IMR-90 (cell line): ENCODE measurements at regions not wholly inside any gene's neighbourhood (a gene's known extent, or its start where the extent isn't known, plus 50 kb on each side); places are given as distances from the start of the nearest gene placed in this dataset.

Experiments used
- ATAC-seq: fragments of 200-7000 bp; cut with Tn5 transposase; 2 replicates; pipeline ENCODE4 v1.9.1; 2020; ENCODE audit warnings: low read depth, mild to moderate bottlenecking, moderate library complexity
- BruUV-seq: library from RNA; stranded (reverse); fragments of 400-500 nt; replicated peaks from 2 replicates; lab custom pipeline; 2021; lab: Mats Ljungman, UMichigan
- CTCF ChIA-PET: fragments of 300-600 bp; formaldehyde crosslinking; extraction: SDS; loops from one replicate; lab custom pipeline; 2021; ENCODE audit warnings: antibody characterized with exemption; lab: Yijun Ruan, JAX
- POLR2A ChIA-PET: fragments of 300-600 bp; sonication (Branson Sonifier 250); formaldehyde crosslinking; loops from one replicate; lab custom pipeline; 2022; ENCODE audit warnings: antibody characterized with exemption; ENCODE audit not compliant: unreplicated experiment; lab: Charles Lee
- DNase-seq: peaks from one replicate; pipeline ENCODE4 v3.0.0; 2013
- H2AFZ ChIP-seq: replicated peaks from 2 replicates; pipeline ENCODE3; 2013; ENCODE audit warnings: low read length, mild to moderate bottlenecking; ENCODE audit not compliant: poor library complexity
- H2AK5ac ChIP-seq: 2 replicates; pipeline ENCODE4 v1.6.1; 2013; ENCODE audit warnings: low read depth, low read length, inconsistent platforms
- H2AK9ac ChIP-seq: replicated peaks from 2 replicates; pipeline ENCODE3; 2013; ENCODE audit warnings: mild to moderate bottlenecking, low read depth, low read length, moderate library complexity; ENCODE audit not compliant: poor library complexity
- H2BK120ac ChIP-seq: 2 replicates; pipeline ENCODE4 v1.6.1; 2013; ENCODE audit warnings: low read depth, low read length, inconsistent platforms
- H2BK15ac ChIP-seq: 3 replicates; pipeline ENCODE4 v1.6.1; 2013; ENCODE audit warnings: low read depth, low read length, inconsistent platforms
- H2BK20ac ChIP-seq: 2 replicates; pipeline ENCODE4 v1.6.1; 2013; ENCODE audit warnings: low read depth, mild to moderate bottlenecking, inconsistent platforms, low read length, moderate library complexity
- H2BK5ac ChIP-seq: 2 replicates; pipeline ENCODE4 v1.6.1; 2013; ENCODE audit warnings: mild to moderate bottlenecking, low read depth, low read length, inconsistent platforms; ENCODE audit not compliant: poor library complexity, severe bottlenecking
- H3K14ac ChIP-seq: replicated peaks from 2 replicates; pipeline ENCODE4 v1.6.1; 2013; ENCODE audit warnings: low read depth, low read length, inconsistent platforms
- H3K18ac ChIP-seq: 2 replicates; pipeline ENCODE4 v1.6.1; 2013; ENCODE audit warnings: low read depth, low read length, control low read depth
- H3K23ac ChIP-seq: 2 replicates; pipeline ENCODE4 v1.6.1; 2013; ENCODE audit warnings: low read depth, low read length, inconsistent platforms
- H3K27ac ChIP-seq: 2 replicates; pipeline ENCODE4 v1.5.1; 2013; ENCODE audit warnings: mild to moderate bottlenecking, control low read depth, low read length; ENCODE audit not compliant: insufficient read depth
- H3K27me3 ChIP-seq: 2 replicates; pipeline ENCODE4 v1.6.1; 2013; ENCODE audit warnings: low read length; ENCODE audit not compliant: control insufficient read depth, insufficient read depth
- H3K36me3 ChIP-seq: 2 replicates; pipeline ENCODE4 v1.6.1; 2013; ENCODE audit warnings: low read length, mixed read lengths; ENCODE audit not compliant: control insufficient read depth, insufficient read depth
- H3K4ac ChIP-seq: 2 replicates; pipeline ENCODE4 v1.6.1; 2013; ENCODE audit warnings: low read depth, low read length, inconsistent platforms
- H3K4me1 ChIP-seq: 2 replicates; pipeline ENCODE4 v1.6.1; 2013; ENCODE audit warnings: low read length, mixed read lengths; ENCODE audit not compliant: control insufficient read depth, insufficient read depth
- H3K4me2 ChIP-seq: 2 replicates; pipeline ENCODE4 v1.6.1; 2013; ENCODE audit warnings: low read depth, mild to moderate bottlenecking, control low read depth, low read length, moderate library complexity
- H3K4me3 ChIP-seq: 2 replicates; pipeline ENCODE4 v1.5.1; 2013; ENCODE audit warnings: low read depth, mild to moderate bottlenecking, control low read depth, low read length, moderate library complexity; ENCODE audit not compliant: insufficient read depth
- H3K56ac ChIP-seq: 2 replicates; pipeline ENCODE4 v1.6.1; 2013; ENCODE audit warnings: low read length, inconsistent platforms; ENCODE audit not compliant: insufficient read depth; ENCODE audit errors: extremely low read depth
- H3K79me1 ChIP-seq, 2 experiments: 2 replicates each; pipeline ENCODE4 v1.6.1; 2013; ENCODE audit warnings: low read length in 2 of 2, inconsistent platforms in 1 of 2, low read depth in 1 of 2
- H3K9ac ChIP-seq: 2 replicates; pipeline ENCODE4 v1.6.1; 2013; ENCODE audit warnings: low read depth, low read length, control low read depth
- H3K9me1 ChIP-seq: 2 replicates; pipeline ENCODE4 v1.6.1; 2013; ENCODE audit warnings: low read length, inconsistent platforms; ENCODE audit not compliant: insufficient read depth
- H3K9me3 ChIP-seq: 2 replicates; pipeline ENCODE4 v1.6.1; 2013; ENCODE audit warnings: low read length; ENCODE audit not compliant: control insufficient read depth, insufficient read depth
- H4K20me1 ChIP-seq: 2 replicates; pipeline ENCODE4 v1.6.1; 2013; ENCODE audit warnings: low read length, inconsistent platforms; ENCODE audit not compliant: insufficient read depth
- H4K5ac ChIP-seq: 2 replicates; pipeline ENCODE4 v1.6.1; 2013; ENCODE audit warnings: mild to moderate bottlenecking, low read depth, low read length, control low read depth
- H4K8ac ChIP-seq, 2 experiments: 2 replicates each; pipeline ENCODE4 v1.6.1; 2013; ENCODE audit warnings: low read depth in 2 of 2, low read length in 2 of 2, control low read depth in 1 of 2, inconsistent platforms in 1 of 2
- H4K91ac ChIP-seq: 2 replicates; pipeline ENCODE4 v1.6.1; 2013; ENCODE audit warnings: low read depth, low read length, inconsistent platforms; ENCODE audit not compliant: insufficient read depth
- CTCF ChIP-seq: conservative IDR thresholded peaks from 2 replicates; pipeline ENCODE4 v1.5.1; 2012; ENCODE audit warnings: mild to moderate bottlenecking, low read depth, low read length, improper control_type of control experiment
- ELK1 ChIP-seq: fragments of 150-350 bp; IDR thresholded peaks from 2 replicates; pipeline ENCODE4 v1.6.1; 2016; ENCODE audit warnings: low read depth, mild to moderate bottlenecking, low read length, moderate library complexity, borderline replicate concordance
- FOS ChIP-seq: fragments of 150-350 bp; IDR thresholded peaks from 2 replicates; pipeline ENCODE4 v1.6.1; 2016; ENCODE audit warnings: low read depth, low read length
- MAFK ChIP-seq: IDR thresholded peaks from 2 replicates; pipeline ENCODE4 v1.6.1; 2012; ENCODE audit warnings: low read depth, low read length, improper control_type of control experiment
- MAZ ChIP-seq: IDR thresholded peaks from 2 replicates; pipeline ENCODE4 v1.6.1; 2012; ENCODE audit warnings: low read depth, mild to moderate bottlenecking, low read length, improper control_type of control experiment, moderate library complexity, borderline replicate concordance
- MXI1 ChIP-seq: IDR thresholded peaks from 2 replicates; pipeline ENCODE4 v1.6.1; 2012; ENCODE audit warnings: low read depth, mild to moderate bottlenecking, low read length, moderate library complexity, borderline replicate concordance
- NFE2L2 ChIP-seq: fragments of 150-350 bp; IDR thresholded peaks from 2 replicates; pipeline ENCODE4 v1.6.1; 2016; ENCODE audit warnings: low read depth, mild to moderate bottlenecking, low read length
- POLR2A ChIP-seq: IDR thresholded peaks from 2 replicates; pipeline ENCODE4 v1.6.1; 2012; ENCODE audit warnings: mild to moderate bottlenecking, low read depth, low read length
- RAD21 ChIP-seq: IDR thresholded peaks from 2 replicates; pipeline ENCODE4 v1.6.1; 2012; ENCODE audit warnings: low read length, improper control_type of control experiment
- RFX5 ChIP-seq: IDR thresholded peaks from 2 replicates; pipeline ENCODE4 v1.8.0; 2012; ENCODE audit warnings: low read depth, mild to moderate bottlenecking, low read length, moderate library complexity
- SMC3 ChIP-seq: fragments of 150-350 bp; IDR thresholded peaks from 2 replicates; pipeline ENCODE4 v1.6.1; 2016; ENCODE audit warnings: low read depth, mild to moderate bottlenecking, antibody characterized with exemption, low read length, moderate library complexity
- USF2 ChIP-seq: fragments of 150-350 bp; IDR thresholded peaks from 2 replicates; pipeline ENCODE4 v1.6.1; 2017; ENCODE audit warnings: mild to moderate bottlenecking, antibody characterized with exemption, low read length, low read depth
- WGBS, 2 experiments: methylation state at CpG; one replicate each; pipeline versions ENCODE4 v1.1.5 to v1.1.7; 2013; ENCODE audit warnings: missing lambda C conversion rate in 2 of 2; ENCODE audit not compliant: insufficient read length in 1 of 2; ENCODE audit errors: extremely low coverage in 2 of 2; 5-methylcytosine and 5-hydroxymethylcytosine counted together
- dilution Hi-C: fragments of 300-500 bp; cut with HindIII; formaldehyde crosslinking; loops from one replicate; pipeline ENCODE4 v1.14.3; 2018; ENCODE audit warnings: low sequenced_read_pairs; ENCODE audit not compliant: unreplicated experiment
- in situ Hi-C: fragments of 300-500 bp; cut with MboI; formaldehyde crosslinking; loops from 3 replicates; pipeline ENCODE4 v1.14.3; 2019; ENCODE audit warnings: low sequenced_read_pairs, inconsistent platforms, mixed read lengths
- intact Hi-C: fragments of 100-400 bp; cut with micrococcal nuclease; formaldehyde crosslinking; loops from 2 replicates; pipeline ENCODE4 v1.10.0; 2022

GRCh38 chr3:70464876-70465275, 152.4 kb upstream of the MDFIC2 start:
- Histone ChIP-seq H2BK15ac (no peak overlapping the region), H3K9me1 (no peaks in the 10 kb centered on the region), H2AK5ac (no peak overlapping the region), H3K27me3 (peaks cover 11% of the 10 kb centered on the region), H2AK9ac (no peak overlapping the region), H4K91ac (no peak overlapping the region), H3K4me3 (no peak overlapping the region), H2BK120ac (no peak overlapping the region), H3K4me2 (no peak overlapping the region), H3K23ac (no peak overlapping the region), H2BK20ac (no peak overlapping the region), H2BK5ac (no peak overlapping the region), H4K5ac (no peak overlapping the region), H3K79me1 (no peaks in the 10 kb centered on the region), H3K14ac (no peak overlapping the region), H3K9me3 (no peaks in the 10 kb centered on the region; the same call in 1 of the 2 replicates), H3K9ac (no peak overlapping the region), H2AFZ (no peak overlapping the region), H3K18ac (no peak overlapping the region), H3K4me1 (no peaks in the 10 kb centered on the region), H3K4ac (no peak overlapping the region), H4K20me1 (no peaks in the 10 kb centered on the region), H4K8ac (no peak overlapping the region), H3K36me3 (no peaks in the 10 kb centered on the region), H3K27ac (no peak overlapping the region), H3K56ac (no peak overlapping the region)
- no CpG with 5 or more reads among the region's 5 CpGs for WGBS, 2 experiments
- dilution Hi-C loops: no loop called here
- DNase-seq (no peak), ATAC-seq (no peak)
- CTCF ChIA-PET: no interaction called here
- in situ Hi-C loops: no loop called here
- intact Hi-C loops: no loop called here
- POLR2A ChIA-PET: no interaction called here
- BruUV-seq: no TSS peak
- TF ChIP-seq USF2: no peak
- no peak for TF ChIP-seq RAD21
- TF ChIP-seq SMC3: no peak
- TF ChIP-seq CTCF: no peak
- no peak for TF ChIP-seq MAZ
- no peak for TF ChIP-seq NFE2L2
- TF ChIP-seq MAFK: no peak
- no peak for TF ChIP-seq MXI1
- TF ChIP-seq ELK1: no peak
- TF ChIP-seq RFX5: no peak
- no peak for TF ChIP-seq FOS
- no peak for TF ChIP-seq POLR2A
